Osteocyte (in vitro differentiated cells): ENCODE measurements at regions not wholly inside any gene's neighbourhood (a gene's known extent, or its start where the extent isn't known, plus 50 kb on each side); places are given as distances from the start of the nearest gene placed in this dataset.

Source experiments
- DNase-seq: peaks from one replicate; pipeline ENCODE4 v3.0.0; 2021; ENCODE audit warnings: mixed read lengths; ENCODE audit not compliant: unreplicated experiment; ENCODE audit errors: extremely low spot score
- H3K27ac Mint-ChIP-seq: one replicate; pipeline ENCODE4 v1.8.0; 2021; ENCODE audit warnings: mild to moderate bottlenecking, mixed read lengths; ENCODE audit not compliant: unreplicated experiment
- H3K27me3 Mint-ChIP-seq: one replicate; pipeline ENCODE4 v1.8.0; 2021; ENCODE audit warnings: mixed read lengths; ENCODE audit not compliant: unreplicated experiment
- H3K36me3 Mint-ChIP-seq: one replicate; pipeline ENCODE4 v1.8.0; 2021; ENCODE audit warnings: mixed read lengths; ENCODE audit not compliant: unreplicated experiment
- H3K4me1 Mint-ChIP-seq: one replicate; pipeline ENCODE4 v1.8.0; 2021; ENCODE audit warnings: mixed read lengths; ENCODE audit not compliant: unreplicated experiment
- H3K4me3 Mint-ChIP-seq: one replicate; pipeline ENCODE4 v1.8.0; 2021; ENCODE audit warnings: mild to moderate bottlenecking, moderate library complexity, mixed read lengths; ENCODE audit not compliant: unreplicated experiment
- H3K9me3 Mint-ChIP-seq: one replicate; pipeline ENCODE4 v1.8.0; 2021; ENCODE audit warnings: mixed read lengths; ENCODE audit not compliant: unreplicated experiment
- TF ChIP-seq, protein P1 (sequence below): fragments of 200-600 bp; sonication (generic); IDR thresholded peaks from 2 replicates; pipeline ENCODE4 v1.5.0; 2021; ENCODE audit warnings: antibody characterized with exemption, mild to moderate bottlenecking, moderate library complexity

GRCh38 chr6:149127212-149127611 is 190.3 kb upstream of the TAB2 start:
- peaks cover 10% of the 10 kb centered on the region for H3K4me1 Mint-ChIP-seq
- no peak for DNase-seq
- H3K27ac Mint-ChIP-seq = peak overlapping the region; percentile 57
- H3K36me3 Mint-ChIP-seq = no peaks in the 10 kb centered on the region
- peaks cover 5% of the 10 kb centered on the region for H3K9me3 Mint-ChIP-seq
- no peaks in the 10 kb centered on the region for H3K27me3 Mint-ChIP-seq
- TF ChIP-seq, protein P1, sequence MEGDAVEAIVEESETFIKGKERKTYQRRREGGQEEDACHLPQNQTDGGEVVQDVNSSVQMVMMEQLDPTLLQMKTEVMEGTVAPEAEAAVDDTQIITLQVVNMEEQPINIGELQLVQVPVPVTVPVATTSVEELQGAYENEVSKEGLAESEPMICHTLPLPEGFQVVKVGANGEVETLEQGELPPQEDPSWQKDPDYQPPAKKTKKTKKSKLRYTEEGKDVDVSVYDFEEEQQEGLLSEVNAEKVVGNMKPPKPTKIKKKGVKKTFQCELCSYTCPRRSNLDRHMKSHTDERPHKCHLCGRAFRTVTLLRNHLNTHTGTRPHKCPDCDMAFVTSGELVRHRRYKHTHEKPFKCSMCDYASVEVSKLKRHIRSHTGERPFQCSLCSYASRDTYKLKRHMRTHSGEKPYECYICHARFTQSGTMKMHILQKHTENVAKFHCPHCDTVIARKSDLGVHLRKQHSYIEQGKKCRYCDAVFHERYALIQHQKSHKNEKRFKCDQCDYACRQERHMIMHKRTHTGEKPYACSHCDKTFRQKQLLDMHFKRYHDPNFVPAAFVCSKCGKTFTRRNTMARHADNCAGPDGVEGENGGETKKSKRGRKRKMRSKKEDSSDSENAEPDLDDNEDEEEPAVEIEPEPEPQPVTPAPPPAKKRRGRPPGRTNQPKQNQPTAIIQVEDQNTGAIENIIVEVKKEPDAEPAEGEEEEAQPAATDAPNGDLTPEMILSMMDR = no peak
- H3K4me3 Mint-ChIP-seq = no peak overlapping the region

DNA sequence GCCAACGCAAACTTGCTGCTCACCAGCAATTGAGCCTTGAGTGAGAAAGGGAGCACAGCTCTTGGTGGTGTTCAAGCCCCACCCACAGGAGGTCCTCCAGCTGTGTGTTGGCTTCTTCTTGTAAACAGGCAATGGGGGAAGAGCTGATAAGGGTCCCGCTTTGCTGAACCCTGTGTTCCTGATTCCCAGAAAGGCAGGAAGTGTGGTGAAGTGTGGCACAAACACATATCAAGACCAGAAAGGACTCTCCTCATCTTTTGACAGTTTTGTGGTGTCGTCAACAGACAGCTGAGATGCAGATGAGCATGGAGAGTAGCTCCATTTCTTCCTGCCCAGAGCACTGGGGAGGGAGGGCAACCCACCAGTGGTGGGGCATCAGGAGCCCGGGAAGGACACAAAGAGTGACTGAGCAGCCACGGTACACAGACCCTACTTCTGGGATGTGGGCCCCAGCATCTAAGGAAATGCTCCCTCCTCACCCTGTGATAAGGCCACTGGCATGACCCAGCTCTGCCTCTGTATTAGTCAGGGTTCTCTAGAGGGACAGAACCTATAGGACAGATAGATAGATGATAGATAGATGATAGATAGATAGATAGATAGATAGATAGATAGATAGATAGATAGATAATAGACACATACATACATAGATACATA is 188.9 kb upstream of the TAB2 start:
- no peaks in the 10 kb centered on the region for H3K27me3 Mint-ChIP-seq
- no peak for DNase-seq
- TF ChIP-seq, protein P1 = no peak
- H3K4me3 Mint-ChIP-seq = no peak overlapping the region
- no peak overlapping the region for H3K27ac Mint-ChIP-seq
- H3K36me3 Mint-ChIP-seq = no peaks in the 10 kb centered on the region
- H3K9me3 Mint-ChIP-seq = no peaks in the 10 kb centered on the region
- peaks cover 20% of the 10 kb centered on the region for H3K4me1 Mint-ChIP-seq

DNA sequence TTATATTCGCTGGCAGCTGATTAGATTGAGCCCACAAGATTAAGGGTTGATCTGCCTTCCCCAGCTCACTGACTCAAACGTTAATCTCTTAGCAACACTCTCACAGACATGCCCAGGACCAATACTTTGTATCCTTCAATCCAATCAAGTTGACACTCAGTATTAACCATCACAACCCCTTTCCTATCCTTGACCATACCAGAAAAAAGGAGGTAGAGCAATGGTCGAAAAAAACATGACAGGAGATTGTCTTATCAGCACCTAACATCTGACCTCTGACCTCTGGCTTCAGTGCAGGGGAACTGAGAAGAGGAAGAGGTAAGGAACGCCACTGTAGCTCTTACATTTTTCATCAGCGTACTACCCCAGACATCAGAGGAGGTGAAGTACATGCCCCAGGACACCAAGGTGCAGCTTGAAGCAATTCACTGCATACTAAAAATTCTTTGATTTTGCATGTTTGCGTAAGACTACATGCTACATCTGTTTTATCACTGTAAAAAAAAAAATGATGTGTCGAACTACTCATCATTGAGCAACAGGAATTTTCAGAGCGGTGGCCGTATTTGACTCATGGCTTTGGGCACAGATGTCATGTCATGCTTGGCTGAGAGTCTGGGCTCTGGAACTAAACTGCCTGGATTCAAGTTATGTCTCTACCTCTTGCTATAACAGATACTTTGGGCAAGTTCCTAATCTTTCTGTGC is 188.0 kb upstream of the TAB2 start:
- Mint-ChIP-seq H3K27ac (no peak overlapping the region), H3K4me3 (no peak overlapping the region), H3K27me3 (no peaks in the 10 kb centered on the region), H3K9me3 (no peaks in the 10 kb centered on the region), H3K4me1 (peaks cover 21% of the 10 kb centered on the region), H3K36me3 (no peaks in the 10 kb centered on the region)
- TF ChIP-seq, protein P1 = no peak
- no peak for DNase-seq

DNA sequence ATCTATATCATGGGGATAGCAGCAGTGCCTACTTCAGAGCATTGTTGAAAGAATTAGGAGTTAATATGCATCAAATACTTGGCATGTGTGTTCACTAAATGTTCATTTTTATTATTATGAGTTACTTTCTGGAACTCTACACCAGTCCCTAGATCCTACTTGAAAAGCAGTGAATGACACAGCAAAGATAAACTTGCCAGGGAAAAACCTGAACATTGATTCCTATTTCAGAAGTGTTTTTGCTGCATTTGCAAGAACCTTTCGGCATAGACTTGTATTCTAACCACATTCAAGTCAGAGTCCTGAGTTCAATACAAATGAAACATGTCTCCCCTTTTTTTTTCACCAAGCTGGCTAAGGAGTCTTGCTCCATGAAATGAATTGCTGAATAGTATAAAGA is 187.4 kb upstream of the TAB2 start:
- DNase-seq = no peak
- TF ChIP-seq, protein P1 = no peak
- H3K9me3 Mint-ChIP-seq = no peaks in the 10 kb centered on the region
- H3K27me3 Mint-ChIP-seq = no peaks in the 10 kb centered on the region
- no peak overlapping the region for H3K27ac Mint-ChIP-seq
- peaks cover 21% of the 10 kb centered on the region for H3K4me1 Mint-ChIP-seq
- H3K36me3 Mint-ChIP-seq = no peaks in the 10 kb centered on the region
- no peak overlapping the region for H3K4me3 Mint-ChIP-seq

- Mint-ChIP-seq H3K27ac (no peak overlapping the region), H3K9me3 (no peaks in the 10 kb centered on the region), H3K4me3 (no peak overlapping the region)
These were observed 187.0 kb upstream of the TAB2 start for GRCh38 chr6:149130508-149130907.

More at GRCh38 chr6:149130508-149130907, 187.0 kb upstream of the TAB2 start:
- no peak for DNase-seq
- no peaks in the 10 kb centered on the region for H3K27me3 Mint-ChIP-seq
- TF ChIP-seq, protein P1 = no peak
- H3K4me1 Mint-ChIP-seq = peaks cover 21% of the 10 kb centered on the region
- H3K36me3 Mint-ChIP-seq = no peaks in the 10 kb centered on the region
